ENCODE measurements at regions not wholly inside any gene's neighbourhood (a gene's known extent, or its start where the extent isn't known, plus 50 kb on each side); places are given as distances from the start of the nearest gene placed in this dataset.

DNA sequence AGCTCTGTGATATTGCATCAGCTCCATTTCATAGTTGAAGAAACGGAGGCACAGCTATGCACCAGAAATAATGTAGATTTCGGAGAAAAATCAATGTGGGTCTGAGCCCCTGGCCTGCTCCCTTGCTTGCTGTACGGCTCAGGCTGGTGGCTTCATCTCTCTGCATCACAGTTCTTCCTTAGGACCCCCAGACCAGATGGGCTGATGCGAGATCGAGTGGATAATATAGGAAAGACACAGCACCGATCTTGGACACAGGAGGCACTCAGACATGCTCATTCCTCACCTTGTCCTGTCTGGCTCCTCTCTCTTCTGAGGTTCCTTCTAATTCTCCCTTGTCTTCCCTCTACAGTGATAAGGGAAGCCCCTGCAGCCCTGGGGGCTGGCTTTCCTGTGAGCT is 365.9 kb upstream of the ZMIZ1 start:
- Mint-ChIP-seq H3K27me3 (peaks cover 11% of the 10 kb centered on the region), H3K27ac (no peak overlapping the region)
- no peak for ATAC-seq

GRCh38 chr10:78703593-78703992 is 365.2 kb upstream of the ZMIZ1 start:
- H3K36me3 Mint-ChIP-seq (ENCODE audit: low read depth), result no peaks in the 10 kb centered on the region
- no peaks in the 10 kb centered on the region for H3K9me3 Mint-ChIP-seq
- no peak overlapping the region for H3K27ac Mint-ChIP-seq
- peaks cover 24% of the 10 kb centered on the region for H3K4me1 Mint-ChIP-seq
- H3K4me3 Mint-ChIP-seq, result no peak overlapping the region
- peaks cover 11% of the 10 kb centered on the region for H3K27me3 Mint-ChIP-seq
- ATAC-seq (no peak), DNase-seq (no peak)

More for the DNA sequence above, 365.9 kb upstream of the ZMIZ1 start:
- no peak overlapping the region for H3K4me3 Mint-ChIP-seq
- no peaks in the 10 kb centered on the region for H3K36me3 Mint-ChIP-seq (ENCODE audit: low read depth)
- H3K9me3 Mint-ChIP-seq, result no peaks in the 10 kb centered on the region
- peaks cover 20% of the 10 kb centered on the region for H3K4me1 Mint-ChIP-seq
- DNase-seq, result no peak

DNA sequence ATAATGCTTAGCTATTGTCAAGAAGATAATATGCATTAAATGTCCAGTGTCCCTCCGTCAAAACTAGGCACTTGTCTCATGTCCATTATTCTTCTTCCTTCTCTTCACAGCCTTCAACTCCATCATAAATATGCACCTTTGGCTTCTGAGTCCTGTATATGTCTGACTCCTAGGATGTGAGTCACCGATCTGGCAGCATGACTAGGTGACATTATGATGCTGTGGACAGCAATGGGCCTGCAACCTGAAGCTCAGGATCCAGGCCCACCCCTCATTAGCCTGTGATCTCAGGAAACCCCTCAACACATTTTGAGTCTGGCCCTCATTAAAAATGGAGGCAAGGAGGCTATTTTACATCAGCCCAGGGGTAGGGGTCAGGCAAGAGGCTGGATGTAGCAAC is 362.5 kb upstream of the ZMIZ1 start:
- peaks cover 8% of the 10 kb centered on the region for H3K27me3 Mint-ChIP-seq

DNA sequence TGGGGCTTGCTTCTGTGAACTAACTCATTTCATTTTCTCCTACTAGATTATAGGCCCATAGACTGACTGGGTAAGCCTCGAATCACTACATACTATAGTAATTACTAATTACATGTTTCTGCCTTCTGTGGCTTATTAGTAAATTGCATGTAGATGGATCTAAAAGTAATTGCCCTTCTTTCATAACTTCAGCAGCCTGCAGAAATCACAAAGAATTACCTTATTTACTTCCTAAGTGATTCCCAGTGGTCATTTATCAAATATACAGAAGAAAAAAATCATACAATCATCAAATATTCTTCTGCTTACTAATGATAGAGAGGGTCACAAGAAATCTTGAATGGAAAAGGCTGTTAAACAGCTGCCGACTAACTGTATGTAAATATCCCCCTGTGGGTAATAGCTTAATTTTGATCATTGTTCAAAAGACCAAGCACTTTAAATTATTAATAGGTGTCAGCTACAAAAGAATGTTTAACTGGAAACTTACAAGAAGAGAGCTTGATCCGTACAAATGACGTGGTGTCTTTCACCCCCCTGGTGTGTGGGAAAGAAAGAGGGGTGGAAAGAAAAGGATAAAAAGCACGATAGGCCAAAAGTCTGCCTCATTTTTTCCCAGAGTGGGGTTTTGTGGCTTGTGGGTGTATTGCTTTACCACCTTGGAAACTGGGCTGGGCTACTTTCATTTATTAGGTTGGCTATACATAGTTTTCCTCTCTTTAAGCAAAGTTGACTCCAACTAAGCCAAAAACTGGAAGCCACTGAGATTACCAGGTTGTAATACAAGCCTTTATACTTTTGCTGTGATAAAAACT is 361.8 kb upstream of the ZMIZ1 start:
- peaks cover 10% of the 10 kb centered on the region for H3K9me3 Mint-ChIP-seq
- peaks cover 3% of the 10 kb centered on the region for H3K27me3 Mint-ChIP-seq
- H3K4me3 Mint-ChIP-seq, result no peak overlapping the region
- peaks cover 25% of the 10 kb centered on the region for H3K4me1 Mint-ChIP-seq
- DNase-seq, result peak; percentile 48
- peak overlapping the region; percentile 52 for H3K27ac Mint-ChIP-seq
- no peaks in the 10 kb centered on the region for H3K36me3 Mint-ChIP-seq (ENCODE audit: low read depth)
- ATAC-seq, result peak; percentile 61

More for the DNA sequence above, 362.5 kb upstream of the ZMIZ1 start:
- Mint-ChIP-seq H3K27ac (peak overlapping the region; percentile 11), H3K4me3 (no peak overlapping the region), H3K4me1 (peaks cover 25% of the 10 kb centered on the region), H3K9me3 (peaks cover 5% of the 10 kb centered on the region), H3K36me3 (ENCODE audit: low read depth) (no peaks in the 10 kb centered on the region)
- no peak for DNase-seq
- ATAC-seq, result peak; percentile 85

GRCh38 chr10:78707745-78708144 is 361.0 kb upstream of the ZMIZ1 start:
- Mint-ChIP-seq H3K27me3 (peaks cover 3% of the 10 kb centered on the region), H3K4me1 (peaks cover 25% of the 10 kb centered on the region), H3K36me3 (ENCODE audit: low read depth) (no peaks in the 10 kb centered on the region), H3K9me3 (peaks cover 10% of the 10 kb centered on the region), H3K4me3 (no peak overlapping the region), H3K27ac (peak overlapping the region; percentile 52)
- no peak for ATAC-seq
- DNase-seq, result no peak

GRCh38 chr10:78712147-78712546 is 356.6 kb upstream of the ZMIZ1 start:
- H3K36me3 Mint-ChIP-seq (ENCODE audit: low read depth), result no peaks in the 10 kb centered on the region
- peaks cover 10% of the 10 kb centered on the region for H3K9me3 Mint-ChIP-seq
- H3K27me3 Mint-ChIP-seq, result peaks cover 2% of the 10 kb centered on the region
- H3K4me1 Mint-ChIP-seq, result peaks cover 34% of the 10 kb centered on the region
- no peak for ATAC-seq
- no peak for DNase-seq
- no peak overlapping the region for H3K4me3 Mint-ChIP-seq
- H3K27ac Mint-ChIP-seq, result no peak overlapping the region

GRCh38 chr10:78713659-78714058 is 355.1 kb upstream of the ZMIZ1 start:
- H3K9me3 Mint-ChIP-seq, result peaks cover 10% of the 10 kb centered on the region
- no peak overlapping the region for H3K4me3 Mint-ChIP-seq
- ATAC-seq (no peak), DNase-seq (no peak)
- H3K27ac Mint-ChIP-seq, result no peak overlapping the region
- peaks cover 4% of the 10 kb centered on the region for H3K27me3 Mint-ChIP-seq
- H3K36me3 Mint-ChIP-seq (ENCODE audit: low read depth), result no peaks in the 10 kb centered on the region
- H3K4me1 Mint-ChIP-seq, result peaks cover 22% of the 10 kb centered on the region

DNA sequence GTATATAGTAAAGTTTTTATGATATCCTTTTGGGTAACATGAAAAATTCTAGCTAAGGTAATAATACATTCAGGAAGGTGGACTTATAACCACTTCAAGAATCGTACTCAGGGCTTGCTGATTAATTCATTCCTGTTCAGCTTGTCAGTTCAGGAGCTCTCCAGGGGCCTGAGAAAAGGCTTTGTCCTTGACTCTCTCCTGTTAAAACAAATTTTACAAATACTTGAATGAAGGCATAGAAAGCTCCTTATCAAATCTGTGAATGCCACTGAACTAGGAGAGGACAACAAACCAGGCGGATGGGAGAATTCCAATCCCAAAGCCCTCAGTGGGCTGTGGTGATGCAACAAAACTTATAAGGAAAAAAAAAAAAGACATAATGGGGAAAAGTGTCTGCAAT is 354.5 kb upstream of the ZMIZ1 start:
- no peak overlapping the region for H3K27ac Mint-ChIP-seq
- ATAC-seq (no peak), DNase-seq (no peak)
- H3K9me3 Mint-ChIP-seq, result peaks cover 10% of the 10 kb centered on the region
- peaks cover 4% of the 10 kb centered on the region for H3K27me3 Mint-ChIP-seq
- no peaks in the 10 kb centered on the region for H3K36me3 Mint-ChIP-seq (ENCODE audit: low read depth)
- H3K4me1 Mint-ChIP-seq, result peaks cover 22% of the 10 kb centered on the region
- H3K4me3 Mint-ChIP-seq, result no peak overlapping the region

- no peaks in the 10 kb centered on the region for H3K36me3 Mint-ChIP-seq (ENCODE audit: low read depth)
- peaks cover 22% of the 10 kb centered on the region for H3K4me1 Mint-ChIP-seq
- ATAC-seq, result peak; percentile 78
- H3K4me3 Mint-ChIP-seq, result peak overlapping the region; percentile 4
- peak overlapping the region; percentile 23 for H3K27ac Mint-ChIP-seq
- peaks cover 7% of the 10 kb centered on the region for H3K27me3 Mint-ChIP-seq
- no peak for DNase-seq
- peaks cover 10% of the 10 kb centered on the region for H3K9me3 Mint-ChIP-seq
Observed at GRCh38 chr10:78715435-78715834, 353.3 kb upstream of the ZMIZ1 start.

GRCh38 chr10:78716043-78716660 is 352.6 kb upstream of the ZMIZ1 start:
- Mint-ChIP-seq H3K4me1 (peaks cover 22% of the 10 kb centered on the region), H3K27ac (peak overlapping the region; percentile 23), H3K4me3 (no peak overlapping the region), H3K36me3 (ENCODE audit: low read depth) (no peaks in the 10 kb centered on the region), H3K9me3 (peaks cover 6% of the 10 kb centered on the region), H3K27me3 (peaks cover 14% of the 10 kb centered on the region)
- DNase-seq (no peak), ATAC-seq (peak; percentile 75)

DNA sequence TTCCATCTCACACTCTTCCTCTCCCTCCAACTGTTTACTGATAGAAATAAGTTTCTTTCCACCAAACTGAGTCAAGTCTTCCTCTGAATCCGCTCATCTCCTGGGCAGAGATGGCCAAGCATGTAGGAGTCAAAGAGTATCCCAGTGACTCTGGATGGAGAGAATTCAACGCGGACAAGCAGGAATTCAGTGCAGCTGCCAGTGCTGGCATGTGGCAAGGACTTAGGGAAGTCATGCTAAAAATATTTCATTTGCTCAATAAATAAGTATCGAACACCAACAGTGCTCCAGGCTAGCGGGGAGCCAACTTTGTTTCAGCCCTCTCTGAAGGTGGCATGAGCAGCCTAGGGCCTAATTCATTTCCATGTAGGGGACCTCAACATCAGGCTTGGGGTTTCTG is 351.6 kb upstream of the ZMIZ1 start:
- peaks cover 22% of the 10 kb centered on the region for H3K4me1 Mint-ChIP-seq
- H3K9me3 Mint-ChIP-seq, result no peaks in the 10 kb centered on the region
- no peak overlapping the region for H3K27ac Mint-ChIP-seq

GRCh38 chr10:78718032-78718572 is 350.7 kb upstream of the ZMIZ1 start:
- ATAC-seq (no peak), DNase-seq (no peak)
- Mint-ChIP-seq H3K9me3 (no peaks in the 10 kb centered on the region), H3K27ac (no peak overlapping the region), H3K36me3 (ENCODE audit: low read depth) (no peaks in the 10 kb centered on the region), H3K4me3 (no peak overlapping the region), H3K27me3 (peaks cover 19% of the 10 kb centered on the region), H3K4me1 (peaks cover 22% of the 10 kb centered on the region)

More for the DNA sequence above, 351.6 kb upstream of the ZMIZ1 start:
- Mint-ChIP-seq H3K4me3 (no peak overlapping the region), H3K36me3 (ENCODE audit: low read depth) (no peaks in the 10 kb centered on the region), H3K27me3 (peaks cover 17% of the 10 kb centered on the region)
- DNase-seq, result no peak
- no peak for ATAC-seq

GRCh38 chr10:78719276-78719675 is 349.5 kb upstream of the ZMIZ1 start:
- DNase-seq (no peak), ATAC-seq (no peak)
- H3K36me3 Mint-ChIP-seq (ENCODE audit: low read depth), result no peaks in the 10 kb centered on the region
- H3K4me1 Mint-ChIP-seq, result peaks cover 22% of the 10 kb centered on the region
- no peak overlapping the region for H3K4me3 Mint-ChIP-seq
- H3K27me3 Mint-ChIP-seq, result peaks cover 26% of the 10 kb centered on the region
- H3K27ac Mint-ChIP-seq, result no peak overlapping the region
- no peaks in the 10 kb centered on the region for H3K9me3 Mint-ChIP-seq

GRCh38 chr10:78720091-78720490 is 348.7 kb upstream of the ZMIZ1 start:
- Mint-ChIP-seq H3K36me3 (ENCODE audit: low read depth) (no peaks in the 10 kb centered on the region), H3K9me3 (no peaks in the 10 kb centered on the region), H3K27me3 (peaks cover 26% of the 10 kb centered on the region), H3K4me1 (peaks cover 16% of the 10 kb centered on the region), H3K27ac (no peak overlapping the region), H3K4me3 (no peak overlapping the region)
- ATAC-seq, result no peak
- DNase-seq, result no peak

GRCh38 chr10:78721231-78721630 is 347.5 kb upstream of the ZMIZ1 start:
- Mint-ChIP-seq H3K27me3 (peaks cover 26% of the 10 kb centered on the region), H3K36me3 (ENCODE audit: low read depth) (no peaks in the 10 kb centered on the region), H3K4me3 (no peak overlapping the region)

More at GRCh38 chr10:78721231-78721630, 347.5 kb upstream of the ZMIZ1 start:
- DNase-seq (no peak), ATAC-seq (no peak)
- no peak overlapping the region for H3K27ac Mint-ChIP-seq
- no peaks in the 10 kb centered on the region for H3K9me3 Mint-ChIP-seq
- peaks cover 4% of the 10 kb centered on the region for H3K4me1 Mint-ChIP-seq

All from activated naive CD8-positive, alpha-beta T cell treated with anti-CD3 and anti-CD28 coated beads, Interleukin-2, amount 50 U/mL, for 24 hours (primary cell).